Skin epidermis (tissue), 12 donors: ENCODE measurements at regions not wholly inside any gene's neighbourhood (a gene's known extent, or its start where the extent isn't known, plus 50 kb on each side); places are given as distances from the start of the nearest gene placed in this dataset.

ENCODE experiments used
- H3K27ac ChIP-seq, 21 experiments: fragments of 200-600 bp; sonication (generic) in 11 of 21; one replicate each; pipeline ENCODE4 v1.5.0; 2020; ENCODE audit warnings: mild to moderate bottlenecking in 3 of 21, inconsistent platforms in 2 of 21, moderate library complexity in 2 of 21
- H3K4me3 ChIP-seq, 7 experiments: fragments of 200-600 bp; sonication (generic) in 2 of 7; one replicate each; pipeline ENCODE4 v1.5.0; 2020; ENCODE audit warnings: inconsistent platforms in 2 of 7, mild to moderate bottlenecking in 2 of 7, moderate library complexity in 1 of 7

- Histone ChIP-seq H3K4me3 (no peak overlapping the region), H3K27ac (no peak overlapping the region)
Observed at GRCh38 chr12:115149685-115150378, 465.9 kb upstream of the TBX3 start.

GRCh38 chr12:115149279-115149678 lies 465.3 kb upstream of the TBX3 start:
- Histone ChIP-seq H3K4me3 (no peak overlapping the region), H3K27ac (no peak overlapping the region)

- no peak overlapping the region for H3K4me3 ChIP-seq
- no peak overlapping the region for H3K27ac ChIP-seq
Observed at GRCh38 chr12:115147916-115148315, 463.9 kb upstream of the TBX3 start.

GRCh38 chr12:115146453-115146852 lies 462.5 kb upstream of the TBX3 start:
- H3K27ac ChIP-seq, result peak overlapping the region in 5 of 21 experiments; percentile 4 to 56 (median 10)

GRCh38 chr12:115144425-115144824 lies 460.4 kb upstream of the TBX3 start:
- Histone ChIP-seq H3K27ac (no peak overlapping the region), H3K4me3 (no peak overlapping the region)

More at GRCh38 chr12:115146453-115146852, 462.5 kb upstream of the TBX3 start:
- H3K4me3 ChIP-seq, result no peak overlapping the region

- no peak overlapping the region for H3K4me3 ChIP-seq
- no peak overlapping the region for H3K27ac ChIP-seq
Observed at GRCh38 chr12:115140981-115141655, 457.1 kb upstream of the TBX3 start.

GRCh38 chr12:115137812-115138521 lies 454.0 kb upstream of the TBX3 start:
- Histone ChIP-seq H3K4me3 (no peak overlapping the region), H3K27ac (peak overlapping the region in 1 of 21 experiments; percentile 9)

GRCh38 chr12:115135800-115136211 lies 451.8 kb upstream of the TBX3 start:
- Histone ChIP-seq H3K4me3 (no peak overlapping the region), H3K27ac (peak overlapping the region in 1 of 21 experiments; percentile 12)

- no peak overlapping the region for H3K27ac ChIP-seq
- no peak overlapping the region for H3K4me3 ChIP-seq
Observed at GRCh38 chr12:115134298-115134697, 450.3 kb upstream of the TBX3 start.

GRCh38 chr12:115132905-115133304 lies 448.9 kb upstream of the TBX3 start:
- no peak overlapping the region for H3K4me3 ChIP-seq
- peak overlapping the region in 1 of 21 experiments; percentile 21 for H3K27ac ChIP-seq

- Histone ChIP-seq H3K4me3 (no peak overlapping the region), H3K27ac (no peak overlapping the region)
Observed at GRCh38 chr12:115132145-115132544, 448.2 kb upstream of the TBX3 start.

- H3K27ac ChIP-seq, result no peak overlapping the region
- no peak overlapping the region for H3K4me3 ChIP-seq
Observed at GRCh38 chr12:115129727-115130126, 445.8 kb upstream of the TBX3 start.

- Histone ChIP-seq H3K4me3 (no peak overlapping the region), H3K27ac (no peak overlapping the region)
Observed at GRCh38 chr12:115121053-115121452, 437.1 kb upstream of the TBX3 start.

- H3K27ac ChIP-seq, result no peak overlapping the region
- no peak overlapping the region for H3K4me3 ChIP-seq
Observed at GRCh38 chr12:115118177-115118724, 434.3 kb upstream of the TBX3 start.

GRCh38 chr12:115114140-115114539 lies 430.2 kb upstream of the TBX3 start:
- H3K4me3 ChIP-seq, result no peak overlapping the region
- no peak overlapping the region for H3K27ac ChIP-seq

- H3K27ac ChIP-seq, result no peak overlapping the region
Observed at GRCh38 chr12:115109863-115110262, 425.9 kb upstream of the TBX3 start.

GRCh38 chr12:115108129-115109100 lies 424.4 kb upstream of the TBX3 start:
- H3K4me3 ChIP-seq, result no peak overlapping the region
- no peak overlapping the region for H3K27ac ChIP-seq

More at GRCh38 chr12:115109863-115110262, 425.9 kb upstream of the TBX3 start:
- H3K4me3 ChIP-seq, result no peak overlapping the region

GRCh38 chr12:115103884-115104883 lies 420.2 kb upstream of the TBX3 start:
- no peak overlapping the region for H3K4me3 ChIP-seq
- no peak overlapping the region for H3K27ac ChIP-seq
